Neuronal stem cell (in vitro differentiated cells): ENCODE measurements at regions not wholly inside any gene's neighbourhood (a gene's known extent, or its start where the extent isn't known, plus 50 kb on each side); places are given as distances from the start of the nearest gene placed in this dataset.

Experiments used
- DNase-seq: peaks from one replicate; pipeline ENCODE4 v3.0.0-alpha.2; 2013; ENCODE audit warnings: low spot score
- H2AFZ ChIP-seq: one replicate; pipeline ENCODE4 v1.6.1; 2013; ENCODE audit warnings: mild to moderate bottlenecking, low read length, inconsistent platforms
- H2AK5ac ChIP-seq: 2 replicates; pipeline ENCODE4 v1.6.1; 2013; ENCODE audit warnings: low read depth, mild to moderate bottlenecking, inconsistent platforms, low read length, moderate library complexity, mixed read lengths
- H2BK120ac ChIP-seq: 2 replicates; pipeline ENCODE4 v1.6.1; 2013; ENCODE audit warnings: low read depth, mild to moderate bottlenecking, inconsistent platforms, low read length, moderate library complexity, mixed read lengths
- H2BK12ac ChIP-seq: one replicate; pipeline ENCODE4 v1.6.1; 2013; ENCODE audit warnings: low read length, inconsistent platforms
- H2BK15ac ChIP-seq: 2 replicates; pipeline ENCODE4 v1.6.1; 2013; ENCODE audit warnings: mild to moderate bottlenecking, low read length, inconsistent platforms, mixed read lengths
- H2BK5ac ChIP-seq: one replicate; pipeline ENCODE4 v1.6.1; 2013; ENCODE audit warnings: inconsistent platforms, mild to moderate bottlenecking, low read length, moderate library complexity
- H3K14ac ChIP-seq: one replicate; pipeline ENCODE4 v1.6.1; 2013; ENCODE audit warnings: low read length, inconsistent platforms
- H3K18ac ChIP-seq: 2 replicates; pipeline ENCODE4 v1.6.1; 2013; ENCODE audit warnings: low read length, inconsistent platforms
- H3K23ac ChIP-seq: 2 replicates; pipeline ENCODE4 v1.6.1; 2013; ENCODE audit warnings: low read depth, mild to moderate bottlenecking, mixed read lengths, low read length, inconsistent platforms; ENCODE audit not compliant: poor library complexity
- H3K27ac ChIP-seq: replicated peaks from 3 replicates; pipeline ENCODE4 v1.5.1; 2013; ENCODE audit warnings: low read length, inconsistent platforms
- H3K27me3 ChIP-seq, 3 experiments: 2 replicates each; pipeline ENCODE4 v1.6.1; 2013; ENCODE audit warnings: low read length in 3 of 3, mild to moderate bottlenecking in 2 of 3, inconsistent platforms in 1 of 3, low read depth in 1 of 3, mixed read lengths in 1 of 3, moderate library complexity in 1 of 3; ENCODE audit not compliant: control insufficient read depth in 3 of 3, insufficient read depth in 3 of 3
- H3K36me3 ChIP-seq, 2 donors: replicated peaks in 1 of 2; 2 replicates each; pipeline ENCODE4 v1.6.1; 2013; ENCODE audit warnings: low read length in 2 of 2; ENCODE audit not compliant: control insufficient read depth in 2 of 2, insufficient read depth in 2 of 2
- H3K4ac ChIP-seq: 2 replicates; pipeline ENCODE4 v1.6.1; 2013; ENCODE audit warnings: inconsistent platforms, mild to moderate bottlenecking, low read length, moderate library complexity
- H3K4me1 ChIP-seq, 2 donors: 1 replicate in 1 of 2; 2 replicates in 1 of 2; pipeline ENCODE4 v1.6.1; 2013; ENCODE audit warnings: low read length in 2 of 2, low read depth in 1 of 2; ENCODE audit not compliant: control insufficient read depth in 2 of 2, insufficient read depth in 1 of 2
- H3K4me2 ChIP-seq: one replicate; pipeline ENCODE4 v1.6.1; 2013; ENCODE audit warnings: mild to moderate bottlenecking, low read length, inconsistent platforms; ENCODE audit not compliant: insufficient read depth, poor library complexity, severe bottlenecking
- H3K4me3 ChIP-seq, 2 donors: 2 replicates each; pipeline ENCODE4 v1.5.1; 2013; ENCODE audit warnings: low read length in 2 of 2, mild to moderate bottlenecking in 2 of 2, inconsistent platforms in 1 of 2, moderate library complexity in 1 of 2
- H3K79me1 ChIP-seq: one replicate; pipeline ENCODE4 v1.6.1; 2013; ENCODE audit warnings: low read depth, mild to moderate bottlenecking, inconsistent platforms, low read length, moderate library complexity
- H3K9ac ChIP-seq: one replicate; pipeline ENCODE4 v1.6.1; 2013; ENCODE audit warnings: mild to moderate bottlenecking, low read depth, low read length, inconsistent platforms; ENCODE audit not compliant: poor library complexity
- H3K9me3 ChIP-seq, 2 donors: replicated peaks in 1 of 2; 2 replicates each; pipeline versions ENCODE3 to v1.6.1; 2013; ENCODE audit warnings: low read length in 2 of 2, mild to moderate bottlenecking in 2 of 2, inconsistent platforms in 1 of 2, low read depth in 1 of 2, mixed read lengths in 1 of 2, moderate library complexity in 1 of 2; ENCODE audit not compliant: control insufficient read depth in 2 of 2, insufficient read depth in 1 of 2
- H4K8ac ChIP-seq: one replicate; pipeline ENCODE4 v1.6.1; 2013; ENCODE audit warnings: low read depth, mild to moderate bottlenecking, inconsistent platforms, low read length, moderate library complexity
- H4K91ac ChIP-seq: one replicate; pipeline ENCODE4 v1.6.1; 2013; ENCODE audit warnings: low read length, low read depth, mild to moderate bottlenecking, inconsistent platforms; ENCODE audit not compliant: poor library complexity
- WGBS, 2 donors: extraction: QIAGEN DNeasy Blood & Tissue Kit; methylation state at CpG; one replicate each; pipeline ENCODE4 v1.1.7; 2013; ENCODE audit warnings: missing lambda C conversion rate in 2 of 2, mixed read lengths in 1 of 2; ENCODE audit not compliant: insufficient read length in 2 of 2, insufficient replicate concordance in 1 of 2; ENCODE audit errors: extremely low coverage in 2 of 2; 5-methylcytosine and 5-hydroxymethylcytosine counted together

- Histone ChIP-seq H3K4ac (peak overlapping the region; percentile 6), H4K8ac (no peak overlapping the region), H3K9me3 (no peaks in the 10 kb centered on the region), H3K14ac (no peak overlapping the region), H3K27me3 (peaks cover 0 to 6% (median 0%) of the 10 kb centered on the region in 3 experiments), H3K79me1 (no peaks in the 10 kb centered on the region), H2BK120ac (no peak overlapping the region), H3K36me3 (no peaks in the 10 kb centered on the region), H3K4me2 (peak overlapping the region; percentile 40), H3K4me3 (no peak overlapping the region), H2BK5ac (peak overlapping the region; percentile 13), H3K18ac (peak overlapping the region; percentile 71), H2AFZ (peak overlapping the region; percentile 62), H2BK12ac (no peak overlapping the region), H2AK5ac (no peak overlapping the region), H4K91ac (no peak overlapping the region), H3K23ac (no peak overlapping the region), H3K27ac (peak overlapping the region; percentile 73), H3K9ac (no peak overlapping the region), H3K4me1 (peaks cover 16 to 23% of the 10 kb centered on the region in 2 donors), H2BK15ac (no peak overlapping the region)
- DNase-seq = no peak
- no CpG with 5 or more reads among the region's 9 CpGs for WGBS, 2 donors
Observed at GRCh38 chrX:40474645-40475044, 106.1 kb upstream of the ATP6AP2 start.

GRCh38 chrX:40474205-40474626 lies 106.6 kb upstream of the ATP6AP2 start:
- Histone ChIP-seq H3K4me3 (no peak overlapping the region), H3K4me2 (peak overlapping the region; percentile 40), H2AFZ (peak overlapping the region; percentile 52), H3K14ac (no peak overlapping the region), H3K79me1 (no peaks in the 10 kb centered on the region), H4K8ac (no peak overlapping the region), H3K27ac (peak overlapping the region; percentile 73), H3K9ac (no peak overlapping the region), H3K27me3 (peaks cover 0 to 6% (median 0%) of the 10 kb centered on the region in 3 experiments), H2BK5ac (no peak overlapping the region), H2AK5ac (no peak overlapping the region), H2BK120ac (no peak overlapping the region), H3K36me3 (no peaks in the 10 kb centered on the region), H3K4me1 (peaks cover 16 to 23% of the 10 kb centered on the region in 2 donors), H2BK12ac (no peak overlapping the region), H3K23ac (no peak overlapping the region), H3K9me3 (no peaks in the 10 kb centered on the region), H4K91ac (no peak overlapping the region), H3K18ac (no peak overlapping the region), H2BK15ac (no peak overlapping the region), H3K4ac (no peak overlapping the region)
- DNase-seq = peak; percentile 65
- no CpG with 5 or more reads among the region's 14 CpGs for WGBS, 2 donors

GRCh38 chrX:40473460-40474204 lies 107.1 kb upstream of the ATP6AP2 start:
- Histone ChIP-seq H2AFZ (peak overlapping the region; percentile 52), H3K9ac (no peak overlapping the region), H2BK120ac (no peak overlapping the region), H3K4me2 (no peak overlapping the region), H3K79me1 (no peaks in the 10 kb centered on the region), H3K4ac (no peak overlapping the region), H3K27me3 (peaks cover 0 to 6% (median 0%) of the 10 kb centered on the region in 3 experiments), H3K18ac (no peak overlapping the region), H4K8ac (no peak overlapping the region), H2BK15ac (no peak overlapping the region), H3K23ac (no peak overlapping the region), H3K4me3 (no peak overlapping the region), H2BK5ac (no peak overlapping the region), H2BK12ac (no peak overlapping the region), H3K4me1 (peaks cover 16 to 23% of the 10 kb centered on the region in 2 donors), H3K27ac (peak overlapping the region; percentile 73), H2AK5ac (no peak overlapping the region), H3K9me3 (no peaks in the 10 kb centered on the region), H3K14ac (no peak overlapping the region), H4K91ac (no peak overlapping the region), H3K36me3 (no peaks in the 10 kb centered on the region)
- no CpG with 5 or more reads among the region's 8 CpGs for WGBS, 2 donors
- DNase-seq = no peak

GRCh38 chrX:40471965-40472648 lies 108.7 kb upstream of the ATP6AP2 start:
- no peaks in the 10 kb centered on the region for H3K9me3 ChIP-seq
- no peak overlapping the region for H2AK5ac ChIP-seq
- no peak overlapping the region for H2BK120ac ChIP-seq
- no peak overlapping the region for H2BK5ac ChIP-seq
- no peaks in the 10 kb centered on the region for H3K79me1 ChIP-seq
- no peak overlapping the region for H3K4me3 ChIP-seq
- peak overlapping the region; percentile 56 for H2AFZ ChIP-seq
- no peak overlapping the region for H3K4me2 ChIP-seq
- H2BK15ac ChIP-seq = no peak overlapping the region
- DNase-seq = no peak
- H3K36me3 ChIP-seq = no peaks in the 10 kb centered on the region
- peaks cover 0 to 6% (median 0%) of the 10 kb centered on the region in 3 experiments for H3K27me3 ChIP-seq
- H3K14ac ChIP-seq = no peak overlapping the region
- no peak overlapping the region for H4K91ac ChIP-seq
- H3K4me1 ChIP-seq = peaks cover 19 to 25% of the 10 kb centered on the region in 2 donors
- H3K4ac ChIP-seq = no peak overlapping the region
- H3K9ac ChIP-seq = no peak overlapping the region
- no CpG with 5 or more reads among the region's 16 CpGs for WGBS, 2 donors
- H3K18ac ChIP-seq = peak overlapping the region; percentile 60
- no peak overlapping the region for H4K8ac ChIP-seq
- H2BK12ac ChIP-seq = no peak overlapping the region
- no peak overlapping the region for H3K23ac ChIP-seq
- H3K27ac ChIP-seq = peak overlapping the region; percentile 4
